ENCODE measurements at regions not wholly inside any gene's neighbourhood (a gene's known extent, or its start where the extent isn't known, plus 50 kb on each side); places are given as distances from the start of the nearest gene placed in this dataset.
"Not testable (repeated sequence)": the region's sequence is repeated elsewhere in the genome, so short reads cannot be mapped to it uniquely, and the experiment has no call there.

DNA sequence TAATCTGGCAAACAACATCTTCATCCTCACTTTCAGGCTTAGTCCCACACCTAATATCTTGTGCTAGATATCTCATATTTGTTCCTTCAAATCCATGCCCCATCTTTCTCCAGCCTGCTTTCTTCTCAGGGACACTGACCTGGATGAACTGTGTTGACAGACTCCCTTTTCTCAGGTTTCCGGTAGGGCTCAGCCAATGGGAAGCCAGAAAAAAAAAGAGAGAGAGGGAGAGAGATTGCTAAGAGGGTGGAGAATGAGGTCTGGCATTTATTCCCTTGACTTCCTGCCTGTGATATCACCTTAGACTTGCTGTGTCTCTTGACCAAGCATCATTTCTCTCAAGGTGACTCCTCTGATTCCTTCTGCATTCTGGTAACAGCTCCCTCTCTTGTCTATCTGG is 145.6 kb upstream of the ABI3BP start:
- no peak for DNase-seq (ENCODE audit: low read depth)

DNA sequence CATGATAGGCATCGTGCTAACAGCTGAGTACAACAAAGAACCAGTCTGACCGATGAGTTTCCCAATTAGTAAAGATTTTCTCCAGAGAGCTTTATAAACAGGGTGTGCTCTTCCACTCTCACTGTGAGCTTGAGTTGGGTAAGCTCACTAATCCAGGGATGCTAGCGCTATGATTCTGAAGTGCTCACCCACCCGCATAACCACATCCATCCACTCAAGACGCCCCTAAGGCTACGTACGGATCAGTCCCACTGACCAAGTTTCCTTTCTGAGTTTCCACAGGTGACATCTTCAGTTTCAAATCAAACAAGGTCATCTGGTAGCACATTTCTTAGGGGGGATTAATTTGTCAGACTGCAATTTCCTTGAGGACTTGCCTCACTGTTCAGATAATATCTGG is 141.1 kb upstream of the ABI3BP start:
- DNase-seq (ENCODE audit: low read depth): no peak

DNA sequence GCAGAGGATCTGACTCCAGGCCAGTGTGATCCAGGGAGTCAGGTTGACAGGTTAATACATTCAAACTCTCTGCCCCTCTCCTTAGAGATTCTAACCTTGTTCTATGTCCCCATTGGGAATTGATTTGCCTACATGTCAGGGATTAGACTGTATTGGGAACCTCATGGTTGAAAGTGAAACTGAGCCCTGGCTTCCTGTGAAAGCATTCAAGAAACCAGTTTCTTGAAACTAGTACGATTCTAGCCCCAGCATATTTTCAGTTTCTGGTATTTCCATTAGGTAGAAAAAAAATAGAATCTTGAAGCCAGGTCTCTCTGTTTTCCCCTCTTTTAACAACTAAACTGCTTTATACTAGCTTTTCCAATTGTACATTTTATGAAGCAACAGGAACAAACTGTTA is 140.4 kb upstream of the ABI3BP start:
- no peak for DNase-seq (ENCODE audit: low read depth)

DNA sequence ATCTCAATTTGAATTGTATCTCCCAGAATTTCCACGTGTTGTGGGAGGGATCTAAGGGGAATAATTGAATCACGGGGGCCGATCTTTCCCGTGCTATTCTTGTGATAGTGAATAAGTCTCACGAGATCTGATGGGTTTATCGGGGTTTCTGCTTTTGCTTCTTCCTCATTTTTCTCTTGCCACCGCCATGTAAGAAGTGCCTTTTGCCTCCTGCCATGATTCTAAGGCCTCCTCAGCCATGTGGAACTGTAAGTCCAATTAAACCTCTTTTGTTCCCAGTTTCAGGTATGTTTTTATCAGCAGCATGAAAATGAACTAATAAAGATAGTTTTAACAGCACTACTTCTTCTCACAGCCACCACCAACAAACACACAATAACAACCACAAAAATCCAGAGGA is 140.0 kb upstream of the ABI3BP start:
- DNase-seq (ENCODE audit: low read depth): not testable (repeated sequence)

- DNase-seq (ENCODE audit: low read depth): no peak
These were observed 138.5 kb upstream of the ABI3BP start for GRCh38 chr3:101131767-101132166.

DNA sequence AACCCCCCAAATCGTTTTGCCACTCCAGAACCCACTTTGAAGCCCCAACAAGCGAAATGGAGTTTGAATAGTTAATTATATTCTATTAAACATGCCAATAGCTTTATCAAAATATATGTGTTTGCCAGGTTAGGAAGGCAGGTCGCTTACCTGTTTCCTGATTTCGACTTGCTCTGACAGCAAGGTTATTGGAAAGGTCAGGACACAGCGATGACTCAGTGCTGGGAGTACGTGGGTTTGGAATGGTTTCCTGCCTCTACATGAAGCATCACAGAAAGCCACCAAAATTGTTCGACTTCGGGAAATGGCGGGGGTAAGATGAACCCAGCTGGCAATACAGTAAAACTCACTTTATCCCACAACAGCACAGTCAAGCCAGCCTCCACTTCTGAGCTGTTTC is 135.6 kb upstream of the ABI3BP start:
- DNase-seq (ENCODE audit: low read depth): no peak

- no peak for DNase-seq (ENCODE audit: low read depth)
These were observed 134.8 kb upstream of the ABI3BP start for GRCh38 chr3:101128001-101128400.

DNA sequence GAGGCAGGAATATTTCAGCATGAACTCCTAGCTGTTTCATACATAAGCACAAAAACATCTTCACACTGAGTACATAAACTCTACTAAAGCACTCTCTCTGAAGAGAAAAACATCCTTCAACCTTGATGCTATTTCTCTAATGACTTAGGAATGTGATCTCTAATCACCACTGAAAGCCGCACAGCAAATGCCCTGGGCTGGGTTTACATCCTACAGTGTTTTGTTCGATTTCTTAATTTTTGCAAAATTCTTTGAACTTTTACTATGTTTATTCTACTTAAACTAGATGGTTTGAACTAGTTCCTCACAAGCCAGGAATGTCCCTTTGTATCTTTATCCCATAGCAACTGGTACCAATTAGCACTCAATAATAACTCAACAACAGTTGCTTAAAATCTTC is 130.9 kb upstream of the ABI3BP start:
- DNase-seq (ENCODE audit: low read depth): no peak

DNA sequence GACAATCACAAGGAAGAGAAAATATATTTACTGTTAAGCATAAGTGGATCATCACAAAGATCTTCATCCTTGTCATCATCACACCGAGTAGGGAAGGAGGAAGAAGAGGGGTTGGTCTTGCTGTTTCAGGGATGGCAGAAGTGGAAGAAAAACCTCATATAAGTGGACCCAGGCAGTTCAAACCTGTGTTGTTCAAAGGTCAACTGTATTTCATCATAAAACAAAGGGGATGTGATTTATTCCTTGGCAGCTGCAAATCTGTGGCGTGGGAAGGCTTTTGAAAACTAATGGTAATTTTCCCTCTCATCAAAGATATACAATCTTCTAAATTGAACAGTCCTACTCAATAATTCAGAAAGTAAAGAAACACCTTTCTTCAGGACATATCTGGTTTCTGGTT is 129.9 kb upstream of the ABI3BP start:
- no peak for DNase-seq (ENCODE audit: low read depth)

GRCh38 chr3:101122681-101123080 is 129.5 kb upstream of the ABI3BP start:
- no peak for DNase-seq (ENCODE audit: low read depth)

DNA sequence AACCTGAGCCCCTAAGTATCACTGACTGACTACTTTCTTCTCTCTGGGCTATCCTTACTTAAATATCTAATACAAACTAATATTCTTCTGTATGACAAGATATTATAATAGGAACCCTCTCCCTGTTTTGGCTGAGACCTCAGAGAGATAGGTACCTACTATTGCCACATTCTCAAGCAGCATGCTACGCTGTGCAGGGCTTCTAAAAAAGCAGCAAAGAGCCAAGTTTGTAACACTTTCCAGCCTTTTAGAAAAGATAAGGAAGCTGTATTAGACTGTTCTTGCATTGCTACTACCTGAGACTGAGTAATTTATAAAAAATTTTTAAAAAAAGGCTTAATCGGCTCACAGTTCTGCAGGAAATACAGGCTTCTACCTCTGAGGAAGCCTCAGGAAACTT is 126.8 kb upstream of the ABI3BP start:
- DNase-seq (ENCODE audit: low read depth): no peak

DNA sequence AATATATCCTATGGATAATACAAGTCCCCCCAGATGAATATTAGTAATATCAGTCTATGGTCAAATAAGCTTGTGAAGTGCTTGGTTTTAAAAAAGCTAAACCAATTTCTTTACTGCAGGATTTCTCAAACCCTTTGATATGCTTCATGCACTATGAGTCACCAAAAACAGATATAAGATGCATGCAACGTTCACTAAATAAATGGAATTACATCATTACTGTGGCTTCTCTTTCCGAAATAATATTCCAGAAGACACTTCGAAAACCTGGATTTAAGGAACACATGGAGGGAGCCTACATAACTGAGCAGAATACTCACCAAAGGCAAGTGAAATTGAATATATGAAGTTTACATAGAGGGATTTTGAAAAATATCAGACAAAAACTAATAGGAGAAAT is 126.3 kb upstream of the ABI3BP start:
- DNase-seq (ENCODE audit: low read depth): no peak

GRCh38 chr3:101117980-101118379 is 124.8 kb upstream of the ABI3BP start:
- no peak for DNase-seq (ENCODE audit: low read depth)

DNA sequence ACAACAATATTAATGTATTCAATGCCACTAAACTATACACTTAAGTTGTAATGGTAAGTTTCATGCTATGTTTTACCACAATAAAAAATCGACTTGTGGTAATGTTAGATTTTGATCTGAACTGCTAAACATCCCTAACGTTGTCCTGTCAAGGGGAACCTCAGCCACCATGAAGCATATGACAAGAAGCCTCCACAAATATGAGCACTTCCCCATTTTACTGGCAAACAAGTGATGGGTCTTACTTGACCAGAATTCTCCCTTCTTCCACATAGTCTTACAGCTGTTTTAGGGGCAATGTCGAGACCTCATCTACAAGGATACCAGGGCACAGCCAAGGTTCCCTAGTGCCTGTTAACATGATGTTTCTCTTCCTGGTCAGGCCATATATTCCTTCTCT is 124.2 kb upstream of the ABI3BP start:
- DNase-seq (ENCODE audit: low read depth): no peak

DNA sequence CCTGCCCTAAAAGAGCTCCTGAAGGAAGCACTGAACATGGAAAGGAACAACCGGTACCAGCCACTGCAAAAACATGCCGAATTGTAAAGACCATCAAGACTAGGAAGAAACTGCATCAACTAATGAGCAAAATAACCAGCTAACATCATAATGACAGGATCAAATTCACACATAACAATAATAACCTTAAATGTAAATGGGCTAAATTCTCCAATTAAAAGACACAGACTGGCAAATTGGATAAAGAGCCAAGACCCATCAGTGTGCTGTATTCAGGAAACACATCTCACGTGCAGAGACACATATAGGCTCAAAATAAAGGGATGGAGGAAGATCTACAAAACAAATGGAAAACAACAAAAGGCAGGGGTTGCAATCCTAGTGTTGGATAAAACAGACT is 117.1 kb upstream of the ABI3BP start:
- not testable (repeated sequence) for DNase-seq (ENCODE audit: low read depth)

DNA sequence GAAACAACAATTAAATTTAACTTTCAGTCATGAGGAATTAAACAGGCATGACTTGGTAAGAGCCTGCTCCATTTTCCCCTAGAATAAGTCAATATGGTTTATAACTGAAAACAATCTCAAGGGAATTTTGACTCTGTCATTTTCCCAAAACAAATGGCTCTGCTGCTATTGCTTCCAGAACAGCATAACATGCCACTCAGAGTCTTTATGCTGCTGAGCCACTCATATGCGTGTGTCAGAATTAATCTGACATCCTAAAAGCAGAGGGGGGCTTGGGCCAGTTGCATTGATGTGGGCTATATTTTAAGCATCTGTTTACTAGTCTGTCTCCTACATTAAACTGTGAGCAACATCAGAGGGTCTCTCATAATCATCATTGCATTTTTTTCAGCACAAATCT is 111.1 kb upstream of the ABI3BP start:
- DNase-seq (ENCODE audit: low read depth): no peak

DNA sequence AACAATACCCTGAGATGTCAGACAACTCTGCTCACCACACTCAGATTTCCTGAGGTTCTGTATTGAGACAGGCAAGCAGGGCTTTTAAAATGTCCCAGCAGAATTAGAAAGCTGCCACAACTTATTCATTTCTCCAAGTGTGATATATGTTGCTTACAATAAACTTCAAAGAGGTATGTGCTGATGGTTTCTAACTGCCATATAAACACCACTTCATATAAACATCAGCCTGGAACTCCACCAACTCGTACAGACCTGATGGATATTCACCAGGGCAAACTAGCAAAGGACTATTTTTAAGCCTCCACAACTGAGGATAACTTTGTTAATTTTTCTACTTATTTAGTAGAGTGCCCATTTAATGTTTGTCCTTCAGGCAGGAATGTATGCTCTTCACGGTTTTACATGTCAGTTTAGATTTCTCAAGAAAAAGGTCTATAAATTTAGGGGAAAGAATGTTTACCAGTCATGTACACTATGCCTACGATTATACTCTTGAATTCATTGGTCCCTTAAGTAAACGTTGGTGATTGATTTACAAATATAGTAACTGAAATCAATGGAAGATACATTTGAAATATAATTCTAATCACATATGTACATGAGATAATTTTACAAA is 109.6 kb upstream of the ABI3BP start:
- DNase-seq (ENCODE audit: low read depth): no peak

DNA sequence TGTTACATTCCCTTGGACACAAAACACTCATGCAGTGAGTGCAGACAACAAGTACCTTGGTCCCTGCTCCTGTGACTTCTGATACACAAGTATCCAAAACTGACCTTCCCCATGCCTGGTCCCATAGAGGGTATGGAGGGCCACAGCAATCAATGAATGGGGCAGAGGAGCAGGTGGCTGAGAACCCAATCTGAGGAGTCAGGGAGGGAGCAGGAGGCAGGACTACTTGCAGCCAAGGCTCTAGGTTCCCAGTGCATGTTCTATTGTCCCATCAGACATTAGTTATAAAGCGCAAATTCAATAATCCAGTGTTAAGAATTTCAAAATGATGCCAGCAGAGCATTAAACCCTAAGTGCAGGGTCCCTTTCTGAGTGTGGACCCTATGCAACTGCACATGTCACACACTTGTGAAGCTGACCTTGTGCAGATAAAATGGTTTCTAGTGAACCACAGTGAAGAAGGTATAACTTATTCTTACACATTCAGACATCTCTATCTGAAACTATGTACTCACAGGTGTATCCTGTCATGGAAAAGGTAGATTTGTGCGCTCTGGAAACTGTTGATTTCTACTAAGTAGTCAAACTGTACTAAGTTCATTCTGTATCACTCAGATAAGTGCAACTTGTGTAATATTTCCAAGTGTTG is 107.3 kb upstream of the ABI3BP start:
- DNase-seq (ENCODE audit: low read depth): no peak

GRCh38 chr3:101099791-101100190 is 106.6 kb upstream of the ABI3BP start:
- no peak for DNase-seq (ENCODE audit: low read depth)

- no peak for DNase-seq (ENCODE audit: low read depth)
These were observed 103.2 kb upstream of the ABI3BP start for GRCh38 chr3:101096444-101096843.

DNA sequence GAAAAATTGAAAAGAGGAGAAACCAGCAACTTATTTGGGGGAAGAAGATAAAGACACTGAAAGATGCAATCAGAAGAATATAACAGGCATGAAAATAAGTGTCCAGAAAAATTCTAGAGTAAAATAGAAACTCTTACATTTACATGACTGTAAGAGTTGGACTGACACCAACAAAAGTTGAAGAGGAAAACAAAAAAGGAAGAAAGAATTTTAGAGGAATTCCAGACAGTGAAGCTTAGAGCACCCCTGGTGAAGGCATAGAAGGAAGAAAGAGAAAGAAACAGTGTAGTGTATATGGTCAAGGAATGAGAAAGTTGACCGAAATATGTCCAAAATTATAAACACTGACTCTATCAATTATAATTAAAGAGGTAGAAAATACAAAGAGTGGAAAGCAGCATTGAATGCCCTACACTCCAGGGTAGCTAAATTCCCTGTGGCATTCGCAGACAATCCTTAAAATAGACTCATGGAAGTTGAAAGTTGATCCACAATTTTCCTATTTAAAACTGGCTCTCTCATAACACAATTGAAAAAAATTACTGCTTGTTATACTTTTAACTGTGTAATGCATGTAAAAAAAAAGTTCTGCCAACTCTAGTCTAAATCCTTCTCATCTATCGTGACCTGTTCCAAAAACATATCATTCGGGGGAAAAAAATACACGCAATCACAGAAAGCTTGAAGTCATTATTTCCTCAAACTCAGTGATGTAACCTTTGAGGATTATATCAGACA is 102.6 kb upstream of the ABI3BP start:
- no peak for DNase-seq (ENCODE audit: low read depth)

- DNase-seq (ENCODE audit: low read depth): no peak
These were observed 98.3 kb upstream of the ABI3BP start for GRCh38 chr3:101091489-101091888.

DNA sequence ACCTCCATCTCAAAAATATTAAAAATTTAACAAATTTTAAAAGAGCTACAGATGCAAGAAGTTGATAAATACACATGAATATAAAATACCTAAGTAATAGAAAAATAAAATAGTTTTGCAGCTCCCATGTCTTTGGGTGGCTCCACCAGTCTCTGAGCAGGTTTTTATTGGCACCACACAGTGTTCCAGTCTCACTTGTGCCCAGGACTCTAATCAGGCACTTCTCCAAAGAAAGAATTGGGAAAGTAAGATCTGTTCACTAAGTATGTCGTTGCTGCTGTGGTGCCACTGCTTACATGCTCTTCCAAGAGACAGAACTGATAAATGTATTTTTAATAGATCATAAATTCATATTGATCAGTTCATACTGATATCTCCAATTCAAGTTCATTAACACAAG is 92.5 kb upstream of the ABI3BP start:
- DNase-seq (ENCODE audit: low read depth): no peak

DNA sequence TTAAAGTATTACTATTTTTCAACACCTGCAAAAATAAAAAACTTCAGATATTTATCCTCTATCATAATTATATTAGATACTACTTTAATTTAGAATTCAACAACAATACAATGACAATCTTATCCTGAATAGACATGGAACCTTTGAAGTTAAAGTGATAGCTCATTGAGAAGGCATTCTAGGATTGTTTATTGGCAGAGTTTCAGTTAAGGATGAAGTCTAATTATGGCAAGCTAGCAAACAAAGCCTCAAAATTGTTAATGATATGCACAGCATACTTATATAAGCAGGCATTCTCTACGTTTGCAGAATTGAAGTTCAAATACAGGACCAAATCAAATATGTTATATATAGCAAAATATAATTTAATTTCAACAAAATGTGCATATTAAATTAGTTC is 91.2 kb upstream of the ABI3BP start:
- no peak for DNase-seq (ENCODE audit: low read depth)
